ENCODE measurements at regions not wholly inside any gene's neighbourhood (a gene's known extent, or its start where the extent isn't known, plus 50 kb on each side); places are given as distances from the start of the nearest gene placed in this dataset.

DNA sequence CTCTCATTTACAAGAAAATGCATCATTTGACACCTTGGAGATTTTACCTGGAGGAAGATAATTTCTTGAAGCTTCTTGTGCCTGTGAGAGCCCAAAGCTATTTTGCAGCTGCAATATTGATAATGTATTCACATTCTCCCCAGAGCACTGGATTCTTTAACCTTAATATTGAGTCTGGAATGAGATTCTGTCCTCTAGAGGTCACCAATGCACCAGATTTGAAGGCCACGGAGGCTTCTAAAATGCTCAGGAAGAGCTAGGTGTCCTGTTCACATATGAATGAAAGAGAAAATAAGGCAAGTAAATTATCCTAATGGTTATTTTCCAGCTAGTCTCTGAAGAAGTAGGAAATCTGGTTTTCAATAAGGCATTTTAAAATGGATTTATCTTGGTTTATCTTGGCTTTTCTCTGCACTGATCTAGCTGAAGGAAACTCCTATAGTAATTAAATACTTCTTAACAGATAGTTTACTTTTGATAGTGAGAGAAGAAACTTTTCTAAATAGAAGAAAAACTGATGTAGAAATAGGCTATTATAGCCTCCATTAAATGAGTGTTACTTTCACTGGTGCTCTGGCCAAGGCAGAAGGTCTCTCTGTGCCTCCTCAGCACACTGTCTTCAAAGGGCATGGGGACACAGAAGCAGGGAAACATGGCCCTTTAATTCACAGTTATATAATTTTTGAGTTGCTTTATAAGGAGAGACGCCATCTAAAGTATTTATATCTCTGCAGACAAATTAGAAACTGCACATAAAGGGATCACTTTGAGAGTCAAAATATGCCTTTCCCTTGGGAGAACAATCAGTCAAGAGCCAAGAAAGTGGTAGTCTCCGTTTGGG lies 297.0 kb upstream of the ACTBL2 start (continued):
- TF ChIP-seq, protein P1, sequence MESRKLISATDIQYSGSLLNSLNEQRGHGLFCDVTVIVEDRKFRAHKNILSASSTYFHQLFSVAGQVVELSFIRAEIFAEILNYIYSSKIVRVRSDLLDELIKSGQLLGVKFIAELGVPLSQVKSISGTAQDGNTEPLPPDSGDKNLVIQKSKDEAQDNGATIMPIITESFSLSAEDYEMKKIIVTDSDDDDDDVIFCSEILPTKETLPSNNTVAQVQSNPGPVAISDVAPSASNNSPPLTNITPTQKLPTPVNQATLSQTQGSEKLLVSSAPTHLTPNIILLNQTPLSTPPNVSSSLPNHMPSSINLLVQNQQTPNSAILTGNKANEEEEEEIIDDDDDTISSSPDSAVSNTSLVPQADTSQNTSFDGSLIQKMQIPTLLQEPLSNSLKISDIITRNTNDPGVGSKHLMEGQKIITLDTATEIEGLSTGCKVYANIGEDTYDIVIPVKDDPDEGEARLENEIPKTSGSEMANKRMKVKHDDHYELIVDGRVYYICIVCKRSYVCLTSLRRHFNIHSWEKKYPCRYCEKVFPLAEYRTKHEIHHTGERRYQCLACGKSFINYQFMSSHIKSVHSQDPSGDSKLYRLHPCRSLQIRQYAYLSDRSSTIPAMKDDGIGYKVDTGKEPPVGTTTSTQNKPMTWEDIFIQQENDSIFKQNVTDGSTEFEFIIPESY (IDR thresholded peaks at IDR 0.05) = no peak
- TF ChIP-seq FOXA1 (IDR thresholded peaks at IDR 0.05) = no peak
- TF ChIP-seq RXRA (IDR thresholded peaks at IDR 0.05) = peak in 1 of 2 donors; percentile 33

DNA sequence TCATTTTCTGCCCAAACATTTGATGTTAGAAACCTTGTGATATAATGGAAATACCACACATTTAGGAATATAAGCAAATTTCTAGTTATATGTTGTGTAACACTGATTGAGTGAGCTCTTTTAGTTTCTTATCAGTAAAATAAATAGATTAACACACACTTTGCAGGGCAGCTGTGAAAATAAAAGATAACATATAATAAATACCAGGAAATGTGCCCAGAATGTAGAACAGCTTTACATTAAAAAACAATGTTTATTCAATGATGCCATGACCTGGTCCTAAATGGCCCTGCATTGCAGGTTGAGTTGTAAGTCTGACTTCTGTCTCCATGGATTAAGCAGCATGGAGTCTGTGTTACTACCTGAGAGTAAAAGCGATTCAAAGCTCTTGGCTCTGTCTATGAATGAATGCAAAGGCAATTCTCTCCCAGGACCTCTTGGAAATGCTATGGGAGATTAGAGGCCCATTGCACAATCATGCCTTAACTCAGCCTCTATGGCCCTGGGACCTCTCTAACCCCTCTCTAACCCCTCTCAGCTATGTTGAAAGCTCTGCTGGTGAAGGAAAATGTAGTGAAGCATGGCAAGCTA lies 296.0 kb upstream of the ACTBL2 start:
- TF ChIP-seq, protein P2, sequence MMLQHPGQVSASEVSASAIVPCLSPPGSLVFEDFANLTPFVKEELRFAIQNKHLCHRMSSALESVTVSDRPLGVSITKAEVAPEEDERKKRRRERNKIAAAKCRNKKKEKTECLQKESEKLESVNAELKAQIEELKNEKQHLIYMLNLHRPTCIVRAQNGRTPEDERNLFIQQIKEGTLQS (IDR thresholded peaks at IDR 0.05) = no peak
- TF ChIP-seq RAD21 (IDR thresholded peaks at IDR 0.05) = no peak
- TF ChIP-seq, protein P1 (IDR thresholded peaks at IDR 0.05) = no peak
- TF ChIP-seq, protein P3, sequence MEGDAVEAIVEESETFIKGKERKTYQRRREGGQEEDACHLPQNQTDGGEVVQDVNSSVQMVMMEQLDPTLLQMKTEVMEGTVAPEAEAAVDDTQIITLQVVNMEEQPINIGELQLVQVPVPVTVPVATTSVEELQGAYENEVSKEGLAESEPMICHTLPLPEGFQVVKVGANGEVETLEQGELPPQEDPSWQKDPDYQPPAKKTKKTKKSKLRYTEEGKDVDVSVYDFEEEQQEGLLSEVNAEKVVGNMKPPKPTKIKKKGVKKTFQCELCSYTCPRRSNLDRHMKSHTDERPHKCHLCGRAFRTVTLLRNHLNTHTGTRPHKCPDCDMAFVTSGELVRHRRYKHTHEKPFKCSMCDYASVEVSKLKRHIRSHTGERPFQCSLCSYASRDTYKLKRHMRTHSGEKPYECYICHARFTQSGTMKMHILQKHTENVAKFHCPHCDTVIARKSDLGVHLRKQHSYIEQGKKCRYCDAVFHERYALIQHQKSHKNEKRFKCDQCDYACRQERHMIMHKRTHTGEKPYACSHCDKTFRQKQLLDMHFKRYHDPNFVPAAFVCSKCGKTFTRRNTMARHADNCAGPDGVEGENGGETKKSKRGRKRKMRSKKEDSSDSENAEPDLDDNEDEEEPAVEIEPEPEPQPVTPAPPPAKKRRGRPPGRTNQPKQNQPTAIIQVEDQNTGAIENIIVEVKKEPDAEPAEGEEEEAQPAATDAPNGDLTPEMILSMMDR (IDR thresholded peaks at IDR 0.05; ENCODE audit: low read depth, low read length, missing input control) = no peak
- no peak for TF ChIP-seq GABPA (IDR thresholded peaks at IDR 0.05 in 1 of 2, conservative IDR thresholded peaks at IDR 0.05 in 1 of 2)
- TF ChIP-seq FOXA2 (IDR thresholded peaks at IDR 0.05) = no peak
- TF ChIP-seq, protein P4, sequence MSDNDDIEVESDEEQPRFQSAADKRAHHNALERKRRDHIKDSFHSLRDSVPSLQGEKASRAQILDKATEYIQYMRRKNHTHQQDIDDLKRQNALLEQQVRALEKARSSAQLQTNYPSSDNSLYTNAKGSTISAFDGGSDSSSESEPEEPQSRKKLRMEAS (IDR thresholded peaks at IDR 0.05) = no peak
- TF ChIP-seq, protein P5, sequence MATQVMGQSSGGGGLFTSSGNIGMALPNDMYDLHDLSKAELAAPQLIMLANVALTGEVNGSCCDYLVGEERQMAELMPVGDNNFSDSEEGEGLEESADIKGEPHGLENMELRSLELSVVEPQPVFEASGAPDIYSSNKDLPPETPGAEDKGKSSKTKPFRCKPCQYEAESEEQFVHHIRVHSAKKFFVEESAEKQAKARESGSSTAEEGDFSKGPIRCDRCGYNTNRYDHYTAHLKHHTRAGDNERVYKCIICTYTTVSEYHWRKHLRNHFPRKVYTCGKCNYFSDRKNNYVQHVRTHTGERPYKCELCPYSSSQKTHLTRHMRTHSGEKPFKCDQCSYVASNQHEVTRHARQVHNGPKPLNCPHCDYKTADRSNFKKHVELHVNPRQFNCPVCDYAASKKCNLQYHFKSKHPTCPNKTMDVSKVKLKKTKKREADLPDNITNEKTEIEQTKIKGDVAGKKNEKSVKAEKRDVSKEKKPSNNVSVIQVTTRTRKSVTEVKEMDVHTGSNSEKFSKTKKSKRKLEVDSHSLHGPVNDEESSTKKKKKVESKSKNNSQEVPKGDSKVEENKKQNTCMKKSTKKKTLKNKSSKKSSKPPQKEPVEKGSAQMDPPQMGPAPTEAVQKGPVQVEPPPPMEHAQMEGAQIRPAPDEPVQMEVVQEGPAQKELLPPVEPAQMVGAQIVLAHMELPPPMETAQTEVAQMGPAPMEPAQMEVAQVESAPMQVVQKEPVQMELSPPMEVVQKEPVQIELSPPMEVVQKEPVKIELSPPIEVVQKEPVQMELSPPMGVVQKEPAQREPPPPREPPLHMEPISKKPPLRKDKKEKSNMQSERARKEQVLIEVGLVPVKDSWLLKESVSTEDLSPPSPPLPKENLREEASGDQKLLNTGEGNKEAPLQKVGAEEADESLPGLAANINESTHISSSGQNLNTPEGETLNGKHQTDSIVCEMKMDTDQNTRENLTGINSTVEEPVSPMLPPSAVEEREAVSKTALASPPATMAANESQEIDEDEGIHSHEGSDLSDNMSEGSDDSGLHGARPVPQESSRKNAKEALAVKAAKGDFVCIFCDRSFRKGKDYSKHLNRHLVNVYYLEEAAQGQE (IDR thresholded peaks at IDR 0.05) = no peak
- no peak for TF ChIP-seq JUND (IDR thresholded peaks at IDR 0.05)
- no peak for TF ChIP-seq NR2F2 (IDR thresholded peaks at IDR 0.05)
- TF ChIP-seq SP1 (IDR thresholded peaks at IDR 0.05) = no peak
- TF ChIP-seq RXRA (IDR thresholded peaks at IDR 0.05) = no peak
- TF ChIP-seq TAF1 (conservative IDR thresholded peaks at IDR 0.05) = no peak
- TF ChIP-seq EGR1 (IDR thresholded peaks at IDR 0.05; ENCODE audit: low read depth in 2 of 2) = no peak
- TF ChIP-seq FOXA1 (IDR thresholded peaks at IDR 0.05) = no peak
- no peak for TF ChIP-seq HNF4G (IDR thresholded peaks at IDR 0.05)
- no peak for TF ChIP-seq YY1 (IDR thresholded peaks at IDR 0.05)
- Histone ChIP-seq H3K9me3 (ENCODE audit: control insufficient read depth in 4 of 4, low read length in 3 of 4) (no peaks in the 10 kb centered on the region), H3K9ac (ENCODE audit: low read depth in 1 of 2, low read length in 2 of 2) (no peak overlapping the region), H3K27ac (ENCODE audit: low read depth in 1 of 2, low read length in 2 of 2) (no peak overlapping the region), H3K36me3 (ENCODE audit: control insufficient read depth in 4 of 4, insufficient read depth in 3 of 4, low read depth in 1 of 4, low read length in 3 of 4) (no peaks in the 10 kb centered on the region), H3K27me3 (ENCODE audit: control insufficient read depth in 4 of 4, insufficient read depth in 4 of 4, low read length in 3 of 4) (no peaks in the 10 kb centered on the region), H3K4me1 (ENCODE audit: control insufficient read depth in 4 of 4, insufficient read depth in 4 of 4, low read length in 3 of 4) (peaks cover 3 to 25% (median 19%) of the 10 kb centered on the region in 4 donors), H3K4me3 (ENCODE audit: low read depth in 1 of 3, low read length in 3 of 3) (no peak overlapping the region)
- DNase-seq (ENCODE audit: low spot score) = no peak
- 88% methylated on average over 1 of the region's 1 CpG for WGBS

Data from liver (tissue), 8 donors.